Esophagus muscularis mucosa (tissue), 4 donors: ENCODE measurements at regions not wholly inside any gene's neighbourhood (a gene's known extent, or its start where the extent isn't known, plus 50 kb on each side); places are given as distances from the start of the nearest gene placed in this dataset.

ENCODE experiments used
- DNase-seq: peaks from one replicate; pipeline ENCODE4 v3.0.0-alpha.2; 2017; ENCODE audit errors: extremely low spot score
- H3K27ac ChIP-seq, 4 donors: fragments of 200-600 bp; sonication (generic); replicated peaks in 1 of 4; 1 replicate in 3 of 4; 2 replicates in 1 of 4; pipeline ENCODE4 v1.5.1; 2016 to 2019; ENCODE audit warnings: mild to moderate bottlenecking in 1 of 4
- H3K27me3 ChIP-seq, 4 donors: fragments of 200-600 bp; sonication (generic); one replicate each; pipeline versions ENCODE4 v1.5.1 to v1.6.0; 2016 to 2019
- H3K36me3 ChIP-seq, 4 donors: fragments of 200-600 bp; sonication (generic); one replicate each; pipeline ENCODE4 v1.5.1; 2016 to 2019
- H3K4me1 ChIP-seq, 4 donors: fragments of 200-600 bp; sonication (generic); one replicate each; pipeline ENCODE4 v1.5.1; 2016 to 2019
- H3K4me3 ChIP-seq, 4 donors: fragments of 200-600 bp; sonication (generic); 1 replicate in 2 of 4; 2 replicates in 2 of 4; pipeline ENCODE4 v1.5.1; 2016 to 2019; ENCODE audit warnings: mild to moderate bottlenecking in 4 of 4, moderate library complexity in 1 of 4
- H3K9me3 ChIP-seq, 4 donors: fragments of 200-600 bp; sonication (generic); 1 replicate in 3 of 4; 2 replicates in 1 of 4; pipeline ENCODE4 v1.5.1; 2016 to 2019
- EP300 ChIP-seq: sonication (generic); formaldehyde crosslinking; IDR thresholded peaks from one replicate; pipeline ENCODE4 v1.6.1; 2017; ENCODE audit warnings: antibody characterized with exemption
- POLR2A ChIP-seq: fragments of 450-650 bp; IDR thresholded peaks from one replicate; pipeline ENCODE4 v1.6.1; 2017; ENCODE audit warnings: antibody characterized with exemption, moderate library complexity, mild to moderate bottlenecking, low read depth
- POLR2AphosphoS5 ChIP-seq, 2 donors: sonication (generic); formaldehyde crosslinking; IDR thresholded peaks; one replicate each; pipeline ENCODE4 v1.6.1; 2017; ENCODE audit warnings: antibody characterized with exemption in 2 of 2
- WGBS: methylation state at CpG from one replicate; pipeline ENCODE4 v1.1.5; 2018; 5-methylcytosine and 5-hydroxymethylcytosine counted together
- intact Hi-C: fragments of 100-400 bp; cut with DNase I; formaldehyde crosslinking; loops from one replicate; pipeline ENCODE4 v1.15.1; 2023
- TF ChIP-seq, protein P1 (sequence below), 3 experiments: fragments of 200-600 bp in 2 of 3; fragments of 450-650 bp in 1 of 3; sonication (generic) in 2 of 3; IDR thresholded peaks; one replicate each; pipeline ENCODE4 v1.5.1; 2017 to 2019; ENCODE audit warnings: antibody characterized with exemption in 3 of 3, mild to moderate bottlenecking in 2 of 3, moderate library complexity in 1 of 3

DNA sequence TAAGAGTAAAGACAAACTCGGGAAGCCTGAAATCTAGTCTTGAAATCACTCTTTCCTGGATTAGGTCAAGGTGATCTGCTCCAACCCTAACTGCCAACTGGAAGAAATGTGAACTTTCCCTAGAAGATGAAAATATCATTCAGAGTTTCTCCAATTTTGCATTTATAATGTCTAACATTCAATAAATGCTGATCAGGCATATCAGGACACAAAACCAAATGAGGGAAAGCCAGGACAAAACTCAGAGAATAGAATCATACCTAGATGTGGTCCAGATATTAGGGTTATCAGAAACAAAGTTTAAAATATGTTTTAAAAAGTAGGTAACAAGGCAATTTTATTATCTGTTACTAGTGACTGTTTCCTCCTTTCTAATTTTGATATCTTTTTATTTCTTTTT lies 335.5 kb upstream of the MAP3K7 start:
- TF ChIP-seq POLR2A = no peak
- TF ChIP-seq, protein P1, sequence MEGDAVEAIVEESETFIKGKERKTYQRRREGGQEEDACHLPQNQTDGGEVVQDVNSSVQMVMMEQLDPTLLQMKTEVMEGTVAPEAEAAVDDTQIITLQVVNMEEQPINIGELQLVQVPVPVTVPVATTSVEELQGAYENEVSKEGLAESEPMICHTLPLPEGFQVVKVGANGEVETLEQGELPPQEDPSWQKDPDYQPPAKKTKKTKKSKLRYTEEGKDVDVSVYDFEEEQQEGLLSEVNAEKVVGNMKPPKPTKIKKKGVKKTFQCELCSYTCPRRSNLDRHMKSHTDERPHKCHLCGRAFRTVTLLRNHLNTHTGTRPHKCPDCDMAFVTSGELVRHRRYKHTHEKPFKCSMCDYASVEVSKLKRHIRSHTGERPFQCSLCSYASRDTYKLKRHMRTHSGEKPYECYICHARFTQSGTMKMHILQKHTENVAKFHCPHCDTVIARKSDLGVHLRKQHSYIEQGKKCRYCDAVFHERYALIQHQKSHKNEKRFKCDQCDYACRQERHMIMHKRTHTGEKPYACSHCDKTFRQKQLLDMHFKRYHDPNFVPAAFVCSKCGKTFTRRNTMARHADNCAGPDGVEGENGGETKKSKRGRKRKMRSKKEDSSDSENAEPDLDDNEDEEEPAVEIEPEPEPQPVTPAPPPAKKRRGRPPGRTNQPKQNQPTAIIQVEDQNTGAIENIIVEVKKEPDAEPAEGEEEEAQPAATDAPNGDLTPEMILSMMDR (IDR thresholded peaks at IDR 0.05) = no peak
- WGBS = 79% methylated on average over 1 of the region's 1 CpG
- Histone ChIP-seq H3K27ac (no peak overlapping the region), H3K4me1 (no peaks in the 10 kb centered on the region), H3K27me3 (no peaks in the 10 kb centered on the region), H3K36me3 (no peaks in the 10 kb centered on the region), H3K4me3 (no peak overlapping the region), H3K9me3 (no peaks in the 10 kb centered on the region)
- no peak for DNase-seq
- intact Hi-C loops = no loop called here

DNA sequence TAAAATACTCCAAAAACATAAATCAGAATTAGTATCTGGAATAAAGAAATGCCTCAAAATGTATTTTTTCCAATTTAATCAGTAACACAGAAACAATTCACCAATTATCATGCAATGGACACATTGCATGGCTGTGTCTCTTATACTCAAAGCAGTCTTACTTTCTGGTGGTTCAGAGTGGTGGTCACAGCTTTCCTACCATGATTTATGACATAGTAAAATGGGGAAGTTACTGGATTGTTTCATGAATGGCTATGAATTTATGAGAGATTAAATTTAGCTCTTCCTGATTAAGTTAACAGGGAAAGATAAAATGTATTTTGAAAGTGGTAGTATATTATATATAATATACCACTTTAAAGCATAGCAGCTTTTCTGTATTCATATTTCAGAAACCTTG lies 331.5 kb upstream of the MAP3K7 start:
- Histone ChIP-seq H3K27me3 (peaks cover 0 to 6% (median 0%) of the 10 kb centered on the region in 4 donors), H3K27ac (no peak overlapping the region), H3K4me3 (no peak overlapping the region), H3K4me1 (no peaks in the 10 kb centered on the region), H3K9me3 (no peaks in the 10 kb centered on the region), H3K36me3 (no peaks in the 10 kb centered on the region)
- TF ChIP-seq, protein P1 (IDR thresholded peaks at IDR 0.05) = no peak
- no peak for TF ChIP-seq POLR2AphosphoS5 (IDR thresholded peaks at IDR 0.05)
- no peak for TF ChIP-seq EP300
- no peak for TF ChIP-seq POLR2A
- no peak for DNase-seq
- intact Hi-C loops = no loop called here

DNA sequence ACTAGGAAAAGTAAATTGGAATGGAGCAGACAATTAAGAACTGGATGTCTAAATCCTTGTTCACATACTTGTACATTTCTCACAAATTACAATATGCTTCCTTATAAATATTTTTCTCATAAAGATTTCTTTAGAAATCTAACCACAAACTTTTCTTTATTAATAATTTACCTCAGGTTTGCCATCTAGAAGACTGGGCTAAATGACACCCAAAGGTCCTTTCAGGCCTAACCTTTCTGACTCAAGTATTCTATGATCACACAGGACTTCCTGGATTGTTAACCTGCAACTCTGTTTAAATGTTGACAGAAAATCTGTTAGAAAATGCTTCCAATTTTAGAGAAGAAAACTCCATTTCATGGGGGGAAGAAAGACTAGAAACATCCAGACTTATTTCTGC lies 330.5 kb upstream of the MAP3K7 start:
- Histone ChIP-seq H3K36me3 (no peaks in the 10 kb centered on the region), H3K4me1 (no peaks in the 10 kb centered on the region), H3K27me3 (peaks cover 0 to 6% (median 0%) of the 10 kb centered on the region in 4 donors), H3K9me3 (no peaks in the 10 kb centered on the region), H3K27ac (no peak overlapping the region), H3K4me3 (no peak overlapping the region)
- no peak for DNase-seq
- intact Hi-C loops = no loop called here
- no peak for TF ChIP-seq POLR2AphosphoS5 (IDR thresholded peaks at IDR 0.05)
- no peak for TF ChIP-seq POLR2A
- TF ChIP-seq, protein P1 (IDR thresholded peaks at IDR 0.05) = no peak

DNA sequence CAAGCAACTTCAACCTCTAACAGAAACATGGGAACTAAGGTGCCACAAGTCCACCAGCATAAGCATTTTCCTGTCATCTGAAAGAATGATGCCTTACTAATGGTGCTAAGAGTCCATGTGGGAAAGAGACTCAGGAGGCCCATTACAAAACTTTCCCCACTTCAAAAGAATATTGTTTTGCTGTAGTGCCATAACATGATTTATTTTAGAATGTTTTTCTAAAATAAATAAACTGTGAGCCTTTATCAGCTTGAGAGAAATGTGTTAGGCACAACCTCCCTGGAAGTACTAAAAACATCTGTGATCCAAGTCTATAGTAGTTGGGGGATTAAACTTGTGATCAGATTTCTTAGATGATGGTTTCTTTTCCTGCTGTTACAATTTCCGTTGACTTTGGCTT lies 330.1 kb upstream of the MAP3K7 start:
- intact Hi-C loops = no loop called here
- Histone ChIP-seq H3K9me3 (no peaks in the 10 kb centered on the region), H3K27me3 (peaks cover 0 to 6% (median 0%) of the 10 kb centered on the region in 4 donors), H3K36me3 (no peaks in the 10 kb centered on the region), H3K27ac (no peak overlapping the region), H3K4me3 (no peak overlapping the region), H3K4me1 (no peaks in the 10 kb centered on the region)
- 45% methylated on average over 1 of the region's 1 CpG for WGBS
- TF ChIP-seq POLR2AphosphoS5 (IDR thresholded peaks at IDR 0.05) = no peak
- TF ChIP-seq POLR2A = no peak
- TF ChIP-seq EP300 = no peak
- TF ChIP-seq, protein P1 (IDR thresholded peaks at IDR 0.05) = no peak
- no peak for DNase-seq

DNA sequence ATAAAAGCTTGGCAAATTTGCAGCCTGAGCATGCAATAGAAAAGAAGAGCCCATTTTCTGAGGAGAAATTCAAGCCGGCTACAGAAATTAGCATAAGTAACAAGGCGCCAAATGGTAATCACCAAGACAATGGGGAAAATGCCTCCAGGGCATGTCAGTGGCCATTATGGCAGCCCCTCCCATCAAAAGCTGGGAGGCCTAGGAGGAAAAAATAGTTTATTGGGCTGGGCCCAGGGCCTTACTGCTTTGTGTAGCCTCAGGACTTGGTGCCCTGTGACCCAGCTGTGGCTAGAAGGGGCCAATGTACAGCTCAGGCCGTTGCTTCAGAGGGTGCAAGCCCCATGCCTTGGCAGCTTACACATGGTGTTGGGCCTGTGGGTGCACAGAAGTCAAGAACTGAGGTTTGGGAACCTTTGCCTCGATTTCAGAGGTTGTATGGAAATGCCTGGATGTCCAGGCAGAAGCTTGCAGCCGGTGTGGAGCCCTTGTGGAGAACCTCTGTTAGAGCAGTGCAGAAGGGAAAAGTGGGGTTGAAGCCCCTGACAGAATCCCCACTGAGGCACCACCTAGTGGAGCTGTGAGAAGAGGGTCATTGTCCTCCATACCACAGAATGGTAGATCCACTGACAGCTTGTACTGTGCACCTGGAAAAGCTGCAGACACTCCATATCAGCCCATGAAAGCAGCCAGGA lies 328.5 kb upstream of the MAP3K7 start:
- intact Hi-C loops = no loop called here
- Histone ChIP-seq H3K27ac (no peak overlapping the region), H3K4me1 (no peaks in the 10 kb centered on the region), H3K36me3 (no peaks in the 10 kb centered on the region), H3K27me3 (peaks cover 0 to 6% (median 0%) of the 10 kb centered on the region in 4 donors), H3K9me3 (no peaks in the 10 kb centered on the region), H3K4me3 (no peak overlapping the region)
- WGBS = 88% methylated on average over 5 of the region's 5 CpGs
- TF ChIP-seq, protein P1 (IDR thresholded peaks at IDR 0.05) = no peak
- TF ChIP-seq POLR2AphosphoS5 (IDR thresholded peaks at IDR 0.05) (no peak), EP300 (no peak), POLR2A (no peak)
- no peak for DNase-seq
